AG20443 (cell line): ENCODE measurements at regions not wholly inside any gene's neighbourhood (a gene's known extent, or its start where the extent isn't known, plus 50 kb on each side); places are given as distances from the start of the nearest gene placed in this dataset.
"Not testable (repeated sequence)": the region's sequence is repeated elsewhere in the genome, so short reads cannot be mapped to it uniquely, and the experiment has no call there.

Experiments
- DNase-seq: peaks from one replicate; pipeline ENCODE4 v3.0.0; 2012; ENCODE audit warnings: low spot score, mixed read lengths

DNA sequence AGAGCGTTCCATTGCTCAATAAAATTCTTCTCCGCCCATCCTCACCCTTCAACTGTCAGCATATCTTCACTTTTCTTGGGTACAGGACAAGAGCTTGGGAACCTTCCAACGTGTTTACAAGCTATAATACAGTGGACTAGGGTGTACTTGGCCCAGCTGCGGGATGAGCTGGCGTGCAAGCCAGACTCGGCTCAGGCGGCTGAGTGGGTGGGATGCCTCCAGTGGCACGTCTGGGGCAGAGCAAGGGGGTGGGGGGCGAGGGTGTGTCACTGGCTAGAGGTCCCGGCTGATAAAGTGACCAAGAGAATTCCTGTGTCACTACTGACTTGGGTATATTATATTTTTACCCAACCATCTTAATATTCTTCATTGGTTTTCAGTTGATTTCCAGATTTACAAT is 179.7 kb downstream of the EVA1A start:
- DNase-seq: no peak

GRCh38 chr2:75379476-75380210 is 180.3 kb upstream of the TACR1 start:
- DNase-seq: no peak

- DNase-seq: peak; percentile 13
Observed at GRCh38 chr2:75375646-75376582, 176.6 kb upstream of the TACR1 start.

DNA sequence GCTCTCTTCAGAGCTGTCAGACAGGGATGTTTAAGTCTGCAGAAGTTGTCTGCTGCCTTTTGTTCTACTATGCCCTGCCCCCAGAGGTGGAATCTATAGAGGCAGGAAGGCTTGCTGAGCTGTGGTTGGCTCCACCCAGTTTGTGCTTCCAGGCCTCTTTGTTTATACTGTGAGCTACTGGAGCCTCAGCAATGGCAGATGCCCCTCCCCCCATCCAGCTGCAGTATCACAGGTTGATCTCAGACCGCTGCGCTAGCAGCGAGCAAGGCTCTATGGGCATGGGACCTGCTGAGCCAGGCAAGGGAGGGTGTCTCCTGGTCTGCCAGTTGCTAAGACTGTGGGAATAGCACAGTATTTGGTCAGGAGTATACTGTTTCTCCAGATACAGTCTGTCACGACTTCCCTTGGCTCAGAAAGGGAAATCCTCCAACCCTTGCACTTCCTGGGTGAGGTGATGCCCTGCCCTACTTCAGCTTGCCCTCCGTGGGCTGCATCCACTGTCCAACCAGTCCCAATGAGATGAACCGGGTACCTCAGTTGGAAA is 175.2 kb upstream of the TACR1 start:
- not testable (repeated sequence) for DNase-seq

DNA sequence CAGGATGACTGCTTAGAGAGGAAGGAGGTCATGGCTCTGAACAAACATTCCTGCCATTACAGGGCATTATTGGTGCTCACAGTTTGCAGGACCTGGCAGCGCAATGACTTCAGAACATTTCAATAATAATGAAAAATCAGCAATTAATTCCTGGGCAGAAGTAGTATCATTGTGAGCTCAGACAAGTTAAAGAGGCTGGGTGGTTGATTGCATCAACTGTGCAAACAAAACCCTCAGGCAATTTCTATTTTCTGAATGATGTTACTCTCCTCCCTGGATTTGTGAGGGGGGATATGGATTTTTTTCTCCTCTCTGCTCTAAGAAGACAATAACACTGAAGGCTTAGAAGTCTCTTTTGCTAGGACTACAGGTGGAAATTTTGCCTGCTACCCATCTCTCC is 168.1 kb upstream of the TACR1 start:
- DNase-seq: no peak

GRCh38 chr2:75361486-75361885 is 162.2 kb upstream of the TACR1 start:
- no peak for DNase-seq

DNA sequence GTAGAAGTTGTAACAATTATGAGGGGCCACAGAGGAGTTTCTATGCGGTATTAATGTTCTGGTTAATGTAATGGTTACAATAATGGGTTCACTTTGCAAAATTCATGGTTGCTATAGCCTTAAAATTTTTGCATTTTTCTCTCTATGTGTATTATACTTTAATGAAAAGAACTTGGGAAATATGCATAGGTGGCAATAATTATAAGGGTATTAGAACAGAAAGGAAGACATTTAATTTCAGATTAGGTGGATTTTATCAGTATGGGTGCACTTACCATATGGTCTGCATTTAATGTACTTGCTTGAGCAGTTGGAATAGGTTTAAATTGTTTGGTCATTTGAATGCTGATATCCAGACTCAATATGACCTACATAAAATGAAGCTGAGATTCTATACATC is 161.6 kb upstream of the TACR1 start:
- no peak for DNase-seq

DNA sequence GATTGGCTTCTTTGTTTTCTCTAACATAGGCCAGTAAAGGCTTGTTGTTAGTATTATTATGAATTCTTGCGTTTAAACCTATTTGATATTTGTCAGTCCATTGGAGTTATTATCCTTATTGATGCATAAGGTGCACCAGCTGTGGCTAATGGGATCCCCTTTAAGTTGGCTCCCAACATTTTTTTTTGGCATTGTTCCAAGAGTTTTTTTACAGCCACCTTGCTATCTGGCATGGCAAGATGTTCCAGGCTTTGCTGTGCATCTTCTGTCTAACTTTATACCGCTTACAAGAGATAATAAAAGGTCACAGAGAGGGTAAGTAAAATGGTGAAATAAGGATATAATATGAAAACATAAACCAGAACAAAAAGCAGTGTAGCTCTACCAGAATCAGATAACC is 157.5 kb upstream of the TACR1 start:
- no peak for DNase-seq

- DNase-seq: no peak
Observed at GRCh38 chr2:75353131-75353530, 153.8 kb upstream of the TACR1 start.

DNA sequence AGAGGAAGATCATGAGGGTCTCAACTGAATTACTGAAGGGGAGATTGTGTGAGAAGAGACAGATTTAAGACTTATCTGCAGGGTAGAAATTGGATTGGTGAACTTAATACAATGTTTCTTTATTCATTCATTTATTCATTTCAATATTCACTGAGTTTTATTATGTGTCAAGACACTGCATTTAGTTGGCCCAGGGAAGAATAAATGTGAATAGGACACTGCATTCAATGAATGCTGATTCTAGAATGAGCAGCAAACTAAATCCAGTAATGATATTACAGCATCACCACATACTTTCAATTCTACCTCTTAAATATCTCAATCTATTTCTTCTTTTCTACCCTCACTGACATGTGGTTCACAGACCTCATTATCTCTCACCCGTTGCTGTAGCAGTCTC is 149.0 kb upstream of the TACR1 start:
- DNase-seq: no peak

DNA sequence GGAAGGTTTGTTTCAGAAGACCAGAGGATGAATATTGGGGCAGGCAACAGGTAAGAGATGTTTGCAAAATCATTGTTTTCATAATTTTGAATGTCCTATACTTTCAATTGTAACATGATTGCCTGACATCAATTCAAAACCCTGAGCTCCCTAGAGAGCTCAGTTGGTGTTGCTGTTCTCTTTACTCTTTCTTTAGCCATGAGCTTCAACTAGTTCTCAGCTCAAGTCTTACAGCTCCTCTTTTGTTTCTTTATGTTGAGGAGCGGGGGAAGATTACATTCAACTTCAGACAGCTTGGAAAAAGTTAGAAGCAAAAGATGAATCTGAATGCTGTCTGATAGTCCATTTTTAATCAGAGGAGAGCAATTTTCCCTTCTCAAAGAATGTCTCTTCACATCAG is 144.8 kb upstream of the TACR1 start:
- DNase-seq: no peak

GRCh38 chr2:75342504-75343175 is 143.3 kb upstream of the TACR1 start:
- no peak for DNase-seq

- DNase-seq: no peak
Observed at GRCh38 chr2:75340560-75340959, 141.2 kb upstream of the TACR1 start.

- DNase-seq: no peak
Observed at GRCh38 chr2:75338461-75338860, 139.1 kb upstream of the TACR1 start.

DNA sequence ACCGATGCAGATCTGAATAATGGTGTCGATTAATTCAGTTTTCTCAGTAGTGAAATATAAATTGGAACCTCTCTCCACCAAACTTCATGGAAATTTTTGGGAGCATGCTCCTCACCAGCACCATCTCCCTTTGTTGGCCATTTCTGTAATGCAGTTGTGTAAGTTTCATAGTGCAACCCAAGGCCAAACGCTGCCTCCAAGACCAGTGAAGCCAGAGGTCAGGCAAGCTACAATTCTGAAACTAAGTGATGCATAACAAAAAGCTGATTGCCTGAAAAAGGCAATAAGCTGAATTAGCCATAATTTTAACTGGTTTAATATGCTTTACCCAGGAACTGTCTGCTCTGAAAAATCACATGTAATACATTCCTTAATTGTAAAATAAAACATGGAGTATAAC is 138.3 kb upstream of the TACR1 start:
- no peak for DNase-seq

DNA sequence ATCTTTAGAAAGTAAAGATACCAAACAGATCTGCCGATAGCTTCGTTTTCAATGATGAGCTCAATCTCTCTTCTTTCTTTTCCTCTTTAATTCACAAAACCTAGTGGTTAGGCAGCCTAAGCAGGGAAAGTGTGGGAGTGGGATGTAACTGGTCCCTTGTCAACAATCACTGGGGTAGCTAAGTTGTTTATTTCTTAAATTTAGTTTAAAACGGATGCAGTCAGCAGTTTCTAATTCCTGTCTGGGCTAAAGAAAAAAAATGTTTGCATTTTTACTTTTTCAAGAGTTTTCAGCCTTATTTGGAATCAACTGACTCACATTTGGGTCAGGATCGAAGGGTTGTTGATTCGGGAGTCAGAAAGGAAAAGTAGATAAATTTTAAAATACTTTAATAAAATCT is 137.7 kb upstream of the TACR1 start:
- no peak for DNase-seq

GRCh38 chr2:75336451-75336850 is 137.1 kb upstream of the TACR1 start:
- DNase-seq: no peak

DNA sequence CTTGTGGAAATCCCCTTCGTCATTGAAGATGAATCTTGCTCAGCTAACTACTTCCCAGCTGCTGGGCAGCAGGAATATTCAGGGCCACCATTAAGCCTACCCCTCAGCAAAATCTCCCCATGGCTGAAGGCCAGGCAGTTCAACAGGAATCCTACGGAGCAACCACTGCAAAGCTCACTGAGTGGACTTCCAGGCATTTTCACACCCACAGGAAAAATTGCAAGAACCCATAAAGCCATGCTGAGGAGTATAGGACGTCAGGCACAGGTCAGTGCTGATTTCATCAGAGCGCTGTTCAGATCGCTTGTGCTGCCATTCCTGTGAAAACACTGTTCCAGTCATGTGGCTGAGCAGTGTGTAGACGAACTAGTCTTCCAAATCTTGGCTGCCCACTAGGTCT is 134.8 kb upstream of the TACR1 start:
- no peak for DNase-seq

GRCh38 chr2:75333646-75334045 is 134.3 kb upstream of the TACR1 start:
- DNase-seq: no peak

- no peak for DNase-seq
Observed at GRCh38 chr2:75328156-75328555, 128.8 kb upstream of the TACR1 start.

DNA sequence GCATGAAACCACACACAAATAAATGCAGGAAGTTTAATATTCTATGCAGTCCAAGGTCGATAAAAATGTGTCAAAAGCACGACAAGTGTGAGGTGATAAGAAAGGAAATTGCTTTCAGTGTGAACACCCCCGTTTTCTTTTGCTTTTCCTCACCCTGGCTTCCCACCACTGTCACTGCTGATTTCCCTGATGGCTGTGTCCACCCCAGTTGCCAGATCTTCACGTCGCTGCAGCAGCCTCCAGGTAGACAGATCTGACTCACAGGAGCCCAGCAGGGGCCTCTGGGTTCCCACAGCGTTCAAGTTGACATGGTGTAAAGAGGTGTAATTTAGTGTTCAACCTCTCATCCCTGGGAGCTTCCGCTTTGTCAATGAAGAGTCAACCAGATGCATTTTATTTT is 128.0 kb upstream of the TACR1 start:
- DNase-seq: no peak

- no peak for DNase-seq
Observed at GRCh38 chr2:75326645-75327044, 127.3 kb upstream of the TACR1 start.

DNA sequence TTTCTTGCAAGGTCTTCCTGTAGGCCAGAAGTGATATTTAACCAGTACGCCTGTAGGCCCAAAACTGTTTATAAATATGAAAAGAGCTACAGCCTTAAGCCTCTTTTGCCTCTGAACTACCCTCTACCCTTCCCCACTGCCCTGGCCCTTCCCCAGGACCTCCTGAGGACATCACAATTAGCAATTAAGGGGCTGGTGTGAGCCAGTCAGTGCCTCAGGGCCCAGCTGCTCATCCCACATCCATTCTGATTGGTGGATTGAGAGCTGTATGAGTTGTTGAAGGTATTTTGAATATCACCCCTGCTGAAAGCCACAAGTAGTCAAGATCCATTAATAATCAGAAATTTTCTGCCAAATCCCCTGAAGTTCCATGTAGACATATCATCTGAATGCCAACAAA is 126.3 kb upstream of the TACR1 start:
- no peak for DNase-seq
